Stomach (tissue), 8 donors: ENCODE measurements at regions not wholly inside any gene's neighbourhood (a gene's known extent, or its start where the extent isn't known, plus 50 kb on each side); places are given as distances from the start of the nearest gene placed in this dataset.

Experiments used
- DNase-seq, 2 donors: peaks; one replicate each; pipeline versions ENCODE4 v3.0.0 to v3.0.0-alpha.2; 2013 to 2019
- H3K27ac ChIP-seq, 5 donors: fragments of 200-600 bp in 4 of 5; sonication (generic) in 4 of 5; one replicate each; pipeline ENCODE4 v1.5.1; 2013 to 2019; ENCODE audit warnings: mild to moderate bottlenecking in 1 of 5, moderate library complexity in 1 of 5
- H3K27me3 ChIP-seq, 3 donors: fragments of 200-600 bp; sonication (generic); one replicate each; pipeline ENCODE4 v1.5.1; 2017 to 2019; ENCODE audit warnings: mixed run types in 1 of 3
- H3K36me3 ChIP-seq, 4 donors: fragments of 200-600 bp; sonication (generic); 1 replicate in 3 of 4; 2 replicates in 1 of 4; pipeline ENCODE4 v1.5.1; 2016 to 2019
- H3K4me1 ChIP-seq, 4 donors: fragments of 200-600 bp; sonication (generic); one replicate each; pipeline ENCODE4 v1.5.1; 2016 to 2019
- H3K4me3 ChIP-seq, 4 donors: fragments of 200-600 bp; sonication (generic) in 3 of 4; one replicate each; pipeline ENCODE4 v1.5.1; 2016 to 2019; ENCODE audit warnings: mild to moderate bottlenecking in 1 of 4
- H3K9me3 ChIP-seq, 4 donors: fragments of 200-600 bp; sonication (generic); one replicate each; pipeline ENCODE4 v1.5.1; 2016 to 2019
- EP300 ChIP-seq: sonication (generic); formaldehyde crosslinking; IDR thresholded peaks from one replicate; pipeline ENCODE4 v1.6.1; 2017; ENCODE audit warnings: antibody characterized with exemption
- POLR2A ChIP-seq, 4 donors: fragments of 450-650 bp; IDR thresholded peaks; one replicate each; pipeline ENCODE4 v1.6.1; 2016; ENCODE audit warnings: antibody characterized with exemption in 4 of 4, control low read depth in 2 of 4, mild to moderate bottlenecking in 1 of 4, moderate library complexity in 1 of 4
- POLR2AphosphoS5 ChIP-seq, 3 donors: sonication (generic); formaldehyde crosslinking; IDR thresholded peaks; one replicate each; pipeline ENCODE4 v1.6.1; 2016; ENCODE audit warnings: antibody characterized with exemption in 3 of 3
- WGBS, 5 donors: extraction: QIAGEN DNeasy Blood & Tissue Kit in 3 of 5; methylation state at CpG; one replicate each; pipeline versions ENCODE4 v1.1.5 to v1.1.7; 2013 to 2018; 5-methylcytosine and 5-hydroxymethylcytosine counted together
- intact Hi-C: fragments of 100-400 bp; cut with DNase I; formaldehyde crosslinking; loops from one replicate; pipeline ENCODE4 v1.15.1; 2023; ENCODE audit warnings: low total_unique reads
- TF ChIP-seq, protein P1 (sequence below), 7 experiments: fragments of 450-650 bp in 4 of 7; fragments of 200-600 bp in 3 of 7; sonication (generic) in 3 of 7; IDR thresholded peaks; one replicate each; pipeline ENCODE4 v1.5.1; 2016 to 2019; ENCODE audit warnings: antibody characterized with exemption in 7 of 7, control low read depth in 2 of 7, mild to moderate bottlenecking in 1 of 7
- donor health status: healthy with polysubstance abuse.
- donor health status: Bipolar disorder and iron deficiency.
- donor health status: healthy.

DNA sequence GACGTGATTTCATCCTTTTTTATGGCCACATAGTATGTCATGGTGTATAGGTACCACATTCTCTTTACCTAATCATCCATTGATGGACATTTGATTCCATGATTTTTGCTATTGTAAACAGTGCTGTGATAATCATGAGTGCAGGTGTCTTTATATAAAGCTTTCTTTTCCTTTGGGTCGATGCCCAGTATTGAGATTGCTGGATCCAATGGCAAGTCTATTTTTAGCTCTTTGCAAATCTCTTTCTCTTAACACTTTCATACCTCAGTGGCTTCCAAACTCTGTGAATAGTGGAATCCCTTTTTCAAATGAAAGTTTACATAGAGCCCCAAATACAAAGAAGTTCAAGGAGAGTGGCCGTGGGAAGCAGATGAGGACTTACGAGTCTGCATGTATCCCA lies 105.8 kb upstream of the SPTLC3 start:
- Histone ChIP-seq H3K4me1 (no peaks in the 10 kb centered on the region), H3K9me3 (no peaks in the 10 kb centered on the region), H3K36me3 (no peaks in the 10 kb centered on the region), H3K27me3 (no peaks in the 10 kb centered on the region), H3K4me3 (no peak overlapping the region), H3K27ac (no peak overlapping the region)
- no peak for TF ChIP-seq EP300
- TF ChIP-seq POLR2AphosphoS5 (IDR thresholded peaks at IDR 0.05) = no peak
- TF ChIP-seq, protein P1, sequence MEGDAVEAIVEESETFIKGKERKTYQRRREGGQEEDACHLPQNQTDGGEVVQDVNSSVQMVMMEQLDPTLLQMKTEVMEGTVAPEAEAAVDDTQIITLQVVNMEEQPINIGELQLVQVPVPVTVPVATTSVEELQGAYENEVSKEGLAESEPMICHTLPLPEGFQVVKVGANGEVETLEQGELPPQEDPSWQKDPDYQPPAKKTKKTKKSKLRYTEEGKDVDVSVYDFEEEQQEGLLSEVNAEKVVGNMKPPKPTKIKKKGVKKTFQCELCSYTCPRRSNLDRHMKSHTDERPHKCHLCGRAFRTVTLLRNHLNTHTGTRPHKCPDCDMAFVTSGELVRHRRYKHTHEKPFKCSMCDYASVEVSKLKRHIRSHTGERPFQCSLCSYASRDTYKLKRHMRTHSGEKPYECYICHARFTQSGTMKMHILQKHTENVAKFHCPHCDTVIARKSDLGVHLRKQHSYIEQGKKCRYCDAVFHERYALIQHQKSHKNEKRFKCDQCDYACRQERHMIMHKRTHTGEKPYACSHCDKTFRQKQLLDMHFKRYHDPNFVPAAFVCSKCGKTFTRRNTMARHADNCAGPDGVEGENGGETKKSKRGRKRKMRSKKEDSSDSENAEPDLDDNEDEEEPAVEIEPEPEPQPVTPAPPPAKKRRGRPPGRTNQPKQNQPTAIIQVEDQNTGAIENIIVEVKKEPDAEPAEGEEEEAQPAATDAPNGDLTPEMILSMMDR (IDR thresholded peaks at IDR 0.05) = no peak
- TF ChIP-seq POLR2A (IDR thresholded peaks at IDR 0.05) = no peak
- no peak for DNase-seq
- intact Hi-C loops = no loop called here
- WGBS, 5 donors = 58 to 71% (median 64%) methylated on average over 4 of the region's 4 CpGs

DNA sequence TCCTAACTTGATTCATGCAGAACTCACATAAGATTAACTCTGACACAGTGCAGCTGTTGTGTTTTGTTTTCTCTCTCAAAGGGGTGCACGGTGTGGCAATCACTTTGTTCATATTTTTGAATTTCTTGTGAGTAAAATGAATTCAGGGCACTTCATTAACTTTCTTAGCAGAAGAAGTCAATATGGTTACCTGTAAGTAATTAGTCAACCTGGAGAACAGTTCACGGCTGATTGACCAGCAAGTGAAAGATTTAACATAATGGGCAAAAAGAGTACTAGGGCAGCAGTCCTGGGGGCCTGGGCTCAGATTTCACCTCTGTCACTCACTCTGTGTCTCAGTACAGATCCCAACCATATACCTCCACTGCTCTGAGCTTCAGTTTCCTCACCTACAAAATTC lies 102.4 kb upstream of the SPTLC3 start:
- TF ChIP-seq POLR2AphosphoS5 (IDR thresholded peaks at IDR 0.05) = no peak
- TF ChIP-seq EP300 = no peak
- TF ChIP-seq, protein P1 (IDR thresholded peaks at IDR 0.05) = no peak
- TF ChIP-seq POLR2A (IDR thresholded peaks at IDR 0.05) = no peak
- no peaks in the 10 kb centered on the region for H3K27me3 ChIP-seq
- H3K27ac ChIP-seq = no peak overlapping the region
- intact Hi-C loops = no loop called here
- WGBS, 5 donors = 49 to 68% (median 54%) methylated on average over 2 of the region's 2 CpGs
- DNase-seq = no peak
- no peaks in the 10 kb centered on the region for H3K36me3 ChIP-seq
- no peaks in the 10 kb centered on the region for H3K9me3 ChIP-seq
- H3K4me3 ChIP-seq = no peak overlapping the region
- H3K4me1 ChIP-seq = no peaks in the 10 kb centered on the region

DNA sequence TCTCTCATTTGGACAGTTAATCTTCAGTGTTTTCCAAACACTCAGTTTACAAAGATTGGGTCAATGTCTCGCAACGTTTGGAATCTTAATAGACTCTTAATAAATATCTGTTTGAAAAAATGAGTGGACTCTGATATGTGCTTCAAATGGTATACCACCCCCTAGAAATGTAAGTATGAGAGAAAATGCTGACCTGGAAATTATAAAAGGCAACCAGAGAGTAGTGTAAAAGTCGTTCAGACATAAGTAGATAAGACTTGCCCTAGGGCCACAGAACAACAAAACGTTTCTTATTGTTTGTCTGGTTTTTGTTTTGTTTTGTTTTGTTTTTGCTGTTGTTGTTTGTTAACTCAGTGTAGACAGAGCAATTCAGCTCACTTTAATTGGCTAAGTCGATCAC lies 97.4 kb upstream of the SPTLC3 start:
- no peaks in the 10 kb centered on the region for H3K27me3 ChIP-seq
- 38 to 54% (median 46%) methylated on average over 5 of the region's 5 CpGs for WGBS, 5 donors
- no peaks in the 10 kb centered on the region for H3K9me3 ChIP-seq
- no peak for DNase-seq
- H3K4me1 ChIP-seq = no peaks in the 10 kb centered on the region
- H3K36me3 ChIP-seq = no peaks in the 10 kb centered on the region
- TF ChIP-seq, protein P1 (IDR thresholded peaks at IDR 0.05) = no peak
- TF ChIP-seq POLR2AphosphoS5 (IDR thresholded peaks at IDR 0.05) (no peak), POLR2A (IDR thresholded peaks at IDR 0.05) (no peak), EP300 (no peak)
- H3K27ac ChIP-seq = no peak overlapping the region
- H3K4me3 ChIP-seq = no peak overlapping the region
- intact Hi-C loops = no loop called here

DNA sequence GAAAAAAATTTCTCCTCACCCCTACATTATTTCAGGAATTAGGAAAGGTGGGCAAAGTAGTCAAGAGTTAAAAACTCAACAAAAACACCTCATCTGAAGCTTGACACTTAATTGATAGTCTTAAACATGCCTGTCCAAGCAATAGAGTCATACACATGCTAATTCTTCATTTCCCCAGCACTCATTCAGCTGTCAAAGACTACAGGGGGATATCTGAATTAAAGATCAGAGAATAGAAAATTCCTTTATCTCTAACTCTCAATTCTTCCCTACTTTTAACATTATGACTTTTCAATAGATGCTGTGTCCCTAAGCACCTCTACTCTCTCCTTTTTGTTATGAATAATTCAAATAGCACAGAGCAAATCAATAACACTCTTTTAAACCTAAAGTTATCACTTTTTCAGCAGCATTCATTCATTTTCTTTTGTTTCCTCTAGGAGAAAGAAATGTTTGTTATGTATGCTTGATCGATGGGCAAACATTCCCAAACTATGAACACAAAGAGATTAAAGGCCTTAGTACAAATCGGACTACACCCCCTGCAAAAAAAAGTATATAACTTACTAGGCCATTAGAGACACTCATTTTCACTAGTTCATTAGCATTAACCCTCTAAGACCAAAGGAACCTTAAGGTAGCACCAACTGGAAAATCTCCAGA lies 94.9 kb upstream of the SPTLC3 start:
- 21 to 53% (median 34%) methylated on average over 2 of the region's 2 CpGs for WGBS, 5 donors
- no peaks in the 10 kb centered on the region for H3K36me3 ChIP-seq
- intact Hi-C loops = no loop called here
- H3K27me3 ChIP-seq = no peaks in the 10 kb centered on the region
- TF ChIP-seq POLR2AphosphoS5 (IDR thresholded peaks at IDR 0.05) (no peak), EP300 (no peak), POLR2A (IDR thresholded peaks at IDR 0.05) (no peak)
- TF ChIP-seq, protein P1 (IDR thresholded peaks at IDR 0.05) = no peak
- no peak overlapping the region for H3K27ac ChIP-seq
- H3K4me3 ChIP-seq = no peak overlapping the region
- no peak for DNase-seq
- H3K9me3 ChIP-seq = no peaks in the 10 kb centered on the region
- no peaks in the 10 kb centered on the region for H3K4me1 ChIP-seq
